ENCODE measurements at regions not wholly inside any gene's neighbourhood (a gene's known extent, or its start where the extent isn't known, plus 50 kb on each side); places are given as distances from the start of the nearest gene placed in this dataset.

DNA sequence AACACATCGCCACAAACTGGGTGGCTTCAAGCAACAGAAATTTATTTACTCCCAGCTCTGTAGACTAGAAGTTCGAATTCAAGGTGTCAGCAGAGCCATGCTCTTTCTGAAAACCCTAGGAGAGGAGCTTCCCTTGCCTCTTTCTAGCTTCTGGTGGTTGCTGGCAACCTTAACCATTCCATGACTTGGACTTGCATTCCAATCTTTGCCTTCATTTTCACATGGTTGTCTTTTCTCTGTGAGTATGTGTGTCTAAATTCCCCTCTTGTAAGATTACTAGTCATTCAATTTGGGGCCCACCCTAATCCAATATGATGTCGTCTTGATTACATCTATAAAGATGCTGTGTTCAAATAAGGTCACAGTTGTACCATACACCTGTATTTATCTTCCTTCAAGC, 65.9 kb upstream of the PRKG1 start:
- TF ChIP-seq, protein P1, sequence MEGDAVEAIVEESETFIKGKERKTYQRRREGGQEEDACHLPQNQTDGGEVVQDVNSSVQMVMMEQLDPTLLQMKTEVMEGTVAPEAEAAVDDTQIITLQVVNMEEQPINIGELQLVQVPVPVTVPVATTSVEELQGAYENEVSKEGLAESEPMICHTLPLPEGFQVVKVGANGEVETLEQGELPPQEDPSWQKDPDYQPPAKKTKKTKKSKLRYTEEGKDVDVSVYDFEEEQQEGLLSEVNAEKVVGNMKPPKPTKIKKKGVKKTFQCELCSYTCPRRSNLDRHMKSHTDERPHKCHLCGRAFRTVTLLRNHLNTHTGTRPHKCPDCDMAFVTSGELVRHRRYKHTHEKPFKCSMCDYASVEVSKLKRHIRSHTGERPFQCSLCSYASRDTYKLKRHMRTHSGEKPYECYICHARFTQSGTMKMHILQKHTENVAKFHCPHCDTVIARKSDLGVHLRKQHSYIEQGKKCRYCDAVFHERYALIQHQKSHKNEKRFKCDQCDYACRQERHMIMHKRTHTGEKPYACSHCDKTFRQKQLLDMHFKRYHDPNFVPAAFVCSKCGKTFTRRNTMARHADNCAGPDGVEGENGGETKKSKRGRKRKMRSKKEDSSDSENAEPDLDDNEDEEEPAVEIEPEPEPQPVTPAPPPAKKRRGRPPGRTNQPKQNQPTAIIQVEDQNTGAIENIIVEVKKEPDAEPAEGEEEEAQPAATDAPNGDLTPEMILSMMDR (IDR thresholded peaks at IDR 0.05; ENCODE audit: extremely low read depth in 1 of 2, insufficient read depth in 1 of 2, low read depth in 1 of 2, low read length in 2 of 2): no peak
- TF ChIP-seq FOS (IDR thresholded peaks at IDR 0.05; ENCODE audit: borderline replicate concordance, insufficient read depth, low read length) (no peak), EZH2 (IDR thresholded peaks at IDR 0.05; ENCODE audit: borderline replicate concordance, low read depth, low read length, severe bottlenecking) (no peak), POLR2A (IDR thresholded peaks at IDR 0.05; ENCODE audit: low read depth, low read length) (no peak), GATA2 (IDR thresholded peaks at IDR 0.05; ENCODE audit: insufficient read depth, insufficient read length, low read depth, low read length) (no peak), POLR2AphosphoS5 (IDR thresholded peaks at IDR 0.05; ENCODE audit: insufficient read depth, low read depth, low read length) (no peak), JUN (IDR thresholded peaks at IDR 0.05; ENCODE audit: borderline replicate concordance, insufficient read depth, insufficient read length, low read depth) (no peak), MYC (IDR thresholded peaks at IDR 0.05; ENCODE audit: low read depth, low read length) (no peak)
- TF ChIP-seq, protein P2, sequence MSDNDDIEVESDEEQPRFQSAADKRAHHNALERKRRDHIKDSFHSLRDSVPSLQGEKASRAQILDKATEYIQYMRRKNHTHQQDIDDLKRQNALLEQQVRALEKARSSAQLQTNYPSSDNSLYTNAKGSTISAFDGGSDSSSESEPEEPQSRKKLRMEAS (IDR thresholded peaks at IDR 0.05; ENCODE audit: insufficient read depth, insufficient read length): no peak

Data from endothelial cell of umbilical vein (primary cell).